ENCODE measurements at regions not wholly inside any gene's neighbourhood (a gene's known extent, or its start where the extent isn't known, plus 50 kb on each side); places are given as distances from the start of the nearest gene placed in this dataset.

DNA sequence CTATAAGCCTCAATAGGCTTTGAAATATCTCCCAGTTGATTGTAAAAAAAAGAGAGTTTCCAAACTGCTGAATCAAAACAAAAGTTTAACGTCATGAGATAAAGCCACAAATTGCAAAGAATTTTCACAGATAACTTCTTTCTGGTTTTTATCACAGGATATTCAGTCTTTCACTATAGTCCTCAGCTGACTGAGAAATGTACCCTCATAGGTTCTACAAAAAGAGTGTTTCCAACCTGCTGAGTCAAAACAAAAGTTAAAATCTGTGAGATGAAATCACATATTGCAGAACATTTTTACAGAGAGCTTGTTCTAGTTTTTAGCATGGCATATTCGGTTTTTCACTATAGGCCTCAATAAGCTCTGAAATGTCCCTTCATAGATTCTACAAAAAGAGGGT lies 559.2 kb downstream of the KCNJ18 start:
- no peak for ATAC-seq
- intact Hi-C loops (cut with DNase I; ENCODE audit: low total_unique reads), result no loop called here
- no peak for TF ChIP-seq POLR2A (IDR thresholded peaks at IDR 0.05)
- TF ChIP-seq, protein P1, sequence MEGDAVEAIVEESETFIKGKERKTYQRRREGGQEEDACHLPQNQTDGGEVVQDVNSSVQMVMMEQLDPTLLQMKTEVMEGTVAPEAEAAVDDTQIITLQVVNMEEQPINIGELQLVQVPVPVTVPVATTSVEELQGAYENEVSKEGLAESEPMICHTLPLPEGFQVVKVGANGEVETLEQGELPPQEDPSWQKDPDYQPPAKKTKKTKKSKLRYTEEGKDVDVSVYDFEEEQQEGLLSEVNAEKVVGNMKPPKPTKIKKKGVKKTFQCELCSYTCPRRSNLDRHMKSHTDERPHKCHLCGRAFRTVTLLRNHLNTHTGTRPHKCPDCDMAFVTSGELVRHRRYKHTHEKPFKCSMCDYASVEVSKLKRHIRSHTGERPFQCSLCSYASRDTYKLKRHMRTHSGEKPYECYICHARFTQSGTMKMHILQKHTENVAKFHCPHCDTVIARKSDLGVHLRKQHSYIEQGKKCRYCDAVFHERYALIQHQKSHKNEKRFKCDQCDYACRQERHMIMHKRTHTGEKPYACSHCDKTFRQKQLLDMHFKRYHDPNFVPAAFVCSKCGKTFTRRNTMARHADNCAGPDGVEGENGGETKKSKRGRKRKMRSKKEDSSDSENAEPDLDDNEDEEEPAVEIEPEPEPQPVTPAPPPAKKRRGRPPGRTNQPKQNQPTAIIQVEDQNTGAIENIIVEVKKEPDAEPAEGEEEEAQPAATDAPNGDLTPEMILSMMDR (IDR thresholded peaks at IDR 0.05 in 4 of 5, conservative IDR thresholded peaks at IDR 0.05 in 1 of 5), result no peak
- Histone ChIP-seq H3K4me3 (no peak overlapping the region), H3K36me3 (no peaks in the 10 kb centered on the region), H3K27ac (no peak overlapping the region), H3K9me3 (no peaks in the 10 kb centered on the region), H3K27me3 (no peaks in the 10 kb centered on the region), H3K4me1 (no peaks in the 10 kb centered on the region)
- in situ Hi-C loops (cut with MboI; ENCODE audit: low sequenced_read_pairs in 4 of 4), result no loop called here
- DNase-seq, result no peak

DNA sequence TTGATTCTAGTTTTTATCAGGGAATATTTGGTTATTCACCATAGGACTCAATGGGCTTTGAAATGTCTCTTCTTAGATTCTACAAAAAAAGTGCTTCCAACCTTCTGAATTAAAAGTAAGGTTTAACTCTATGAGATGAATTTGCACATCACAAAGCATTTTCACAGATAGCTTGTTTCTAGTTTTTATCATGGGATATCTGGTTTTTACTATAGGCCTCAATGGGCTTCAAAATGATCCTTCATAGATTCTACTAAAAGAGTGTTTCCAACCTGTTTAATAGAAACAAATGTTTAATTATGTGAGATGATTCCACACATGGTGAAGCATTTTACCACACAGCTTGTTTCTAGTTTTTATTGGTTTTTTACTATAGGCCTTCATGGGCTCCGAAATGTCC lies 560.7 kb downstream of the KCNJ18 start:
- H3K9me3 ChIP-seq, result no peaks in the 10 kb centered on the region
- DNase-seq (no peak), ATAC-seq (no peak)
- H3K4me1 ChIP-seq, result no peaks in the 10 kb centered on the region
- intact Hi-C loops (cut with DNase I; ENCODE audit: low total_unique reads) (no loop called here), in situ Hi-C loops (cut with MboI; ENCODE audit: low sequenced_read_pairs in 4 of 4) (no loop called here)
- no peak overlapping the region for H3K27ac ChIP-seq
- no peak overlapping the region for H3K4me3 ChIP-seq
- TF ChIP-seq POLR2A (IDR thresholded peaks at IDR 0.05), result no peak
- TF ChIP-seq, protein P1 (IDR thresholded peaks at IDR 0.05 in 4 of 5, conservative IDR thresholded peaks at IDR 0.05 in 1 of 5), result no peak
- no peaks in the 10 kb centered on the region for H3K27me3 ChIP-seq
- no peaks in the 10 kb centered on the region for H3K36me3 ChIP-seq

- no peak for DNase-seq
- TF ChIP-seq POLR2A (IDR thresholded peaks at IDR 0.05), result no peak
- TF ChIP-seq, protein P1 (IDR thresholded peaks at IDR 0.05 in 4 of 5, conservative IDR thresholded peaks at IDR 0.05 in 1 of 5), result no peak
- no peak for ATAC-seq
- Histone ChIP-seq H3K9me3 (no peaks in the 10 kb centered on the region), H3K4me3 (no peak overlapping the region), H3K36me3 (no peaks in the 10 kb centered on the region), H3K27ac (no peak overlapping the region), H3K27me3 (no peaks in the 10 kb centered on the region), H3K4me1 (no peaks in the 10 kb centered on the region)
- intact Hi-C loops (cut with DNase I; ENCODE audit: low total_unique reads), result no loop called here
- in situ Hi-C loops (cut with MboI; ENCODE audit: low sequenced_read_pairs in 4 of 4), result no loop called here
These were observed 573.5 kb downstream of the KCNJ18 start for GRCh38 chr17:22265807-22266206.

DNA sequence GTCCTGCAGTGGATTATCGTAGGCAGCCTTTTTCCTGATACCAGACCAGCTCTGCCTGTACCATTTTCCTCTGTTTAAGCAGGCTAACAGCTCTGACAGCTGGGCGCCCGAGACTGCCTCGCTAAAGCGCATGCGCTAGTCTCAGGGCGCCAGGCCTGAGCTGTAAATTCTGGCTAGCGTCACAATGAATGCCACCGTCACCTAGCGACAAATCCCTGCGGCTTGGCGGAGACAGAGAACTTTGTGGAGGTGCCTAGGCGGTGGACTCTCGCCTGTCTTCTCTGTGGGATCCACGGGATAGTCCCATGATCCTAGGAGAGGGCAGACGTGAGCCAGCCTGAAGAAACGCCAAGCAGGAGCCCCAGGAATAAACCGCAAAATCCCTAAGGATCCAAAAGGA lies 573.9 kb downstream of the KCNJ18 start:
- ATAC-seq (no peak), DNase-seq (no peak)
- intact Hi-C loops (cut with DNase I; ENCODE audit: low total_unique reads) (no loop called here), in situ Hi-C loops (cut with MboI; ENCODE audit: low sequenced_read_pairs in 4 of 4) (no loop called here)
- TF ChIP-seq, protein P1 (IDR thresholded peaks at IDR 0.05 in 4 of 5, conservative IDR thresholded peaks at IDR 0.05 in 1 of 5), result no peak
- TF ChIP-seq POLR2A (IDR thresholded peaks at IDR 0.05), result no peak
- Histone ChIP-seq H3K4me3 (no peak overlapping the region), H3K27me3 (no peaks in the 10 kb centered on the region), H3K9me3 (no peaks in the 10 kb centered on the region), H3K4me1 (no peaks in the 10 kb centered on the region), H3K27ac (no peak overlapping the region), H3K36me3 (no peaks in the 10 kb centered on the region)

GRCh38 chr17:22267019-22267418 lies 574.7 kb downstream of the KCNJ18 start:
- Histone ChIP-seq H3K9me3 (no peaks in the 10 kb centered on the region), H3K27ac (no peak overlapping the region), H3K4me3 (no peak overlapping the region), H3K36me3 (no peaks in the 10 kb centered on the region), H3K27me3 (no peaks in the 10 kb centered on the region), H3K4me1 (no peaks in the 10 kb centered on the region)
- in situ Hi-C loops (cut with MboI; ENCODE audit: low sequenced_read_pairs in 4 of 4) (no loop called here), intact Hi-C loops (cut with DNase I; ENCODE audit: low total_unique reads) (no loop called here)
- no peak for DNase-seq
- ATAC-seq, result no peak
- TF ChIP-seq POLR2A (IDR thresholded peaks at IDR 0.05), result no peak
- TF ChIP-seq, protein P1 (IDR thresholded peaks at IDR 0.05 in 4 of 5, conservative IDR thresholded peaks at IDR 0.05 in 1 of 5), result no peak
